GM21576 (cell line): ENCODE measurements at regions not wholly inside any gene's neighbourhood (a gene's known extent, or its start where the extent isn't known, plus 50 kb on each side); places are given as distances from the start of the nearest gene placed in this dataset.

ENCODE experiments used
- ATAC-seq: cut with Tn5 transposase; IDR thresholded peaks from one replicate; pipeline ENCODE4 v1.9.1; 2021; ENCODE audit warnings: mild to moderate bottlenecking, moderate library complexity; ENCODE audit not compliant: unreplicated experiment

- no peak for ATAC-seq
Observed at GRCh38 chr11:95586155-95586554, 203.4 kb downstream of the FAM76B start.

DNA sequence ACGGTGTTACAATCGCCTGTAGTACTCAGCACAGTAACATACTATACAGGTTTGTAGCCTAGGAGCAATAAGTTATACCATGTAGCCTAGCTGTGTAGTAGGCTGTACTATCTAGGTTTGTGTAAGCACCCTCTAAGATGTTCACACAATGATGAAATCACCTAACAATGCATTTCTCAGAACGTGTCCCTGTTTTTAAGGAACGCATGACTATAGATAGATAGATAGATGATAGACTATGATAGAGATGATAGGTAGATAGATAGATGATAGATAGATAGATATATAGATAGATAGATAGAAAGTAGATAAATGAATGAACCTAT is 203.9 kb downstream of the FAM76B start:
- ATAC-seq, result no peak

DNA sequence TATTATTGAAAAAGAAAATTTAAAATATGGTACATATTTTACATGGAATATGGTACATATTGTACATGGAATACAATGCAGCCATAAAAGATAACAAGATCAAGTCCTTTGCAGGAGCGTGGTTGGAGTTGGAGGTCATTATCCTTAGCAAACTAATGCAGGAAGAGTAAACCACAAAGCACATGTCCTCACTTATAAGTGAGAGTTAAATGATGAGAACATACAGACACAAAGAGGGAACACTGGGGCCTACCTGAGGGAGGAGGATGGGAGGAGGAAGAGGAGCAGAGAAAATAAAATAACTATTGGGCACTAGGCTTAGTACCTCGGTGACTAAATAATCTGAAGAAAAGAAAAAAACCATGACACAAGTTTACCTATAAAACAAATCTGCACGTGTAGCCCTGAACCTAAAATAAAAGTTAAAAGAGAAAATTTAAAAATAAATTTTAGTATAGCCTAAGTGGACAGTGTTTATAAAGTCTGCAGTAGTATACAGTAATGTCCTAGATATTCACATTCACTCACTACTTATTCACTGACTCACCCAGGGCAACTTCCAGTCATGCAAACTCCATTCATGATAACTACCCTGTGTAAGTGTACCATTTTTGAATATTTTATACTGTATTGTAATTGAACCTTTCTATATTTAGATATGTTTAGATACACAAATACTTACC is 204.4 kb downstream of the FAM76B start:
- no peak for ATAC-seq

- peak; percentile 81 for ATAC-seq
Observed at GRCh38 chr11:95584589-95584988, 205.0 kb downstream of the FAM76B start.

GRCh38 chr11:95584180-95584579 is 205.4 kb downstream of the FAM76B start:
- ATAC-seq, result no peak

GRCh38 chr11:95577716-95578460 is 211.7 kb downstream of the FAM76B start:
- no peak for ATAC-seq

- ATAC-seq, result no peak
Observed at GRCh38 chr11:95576146-95576845, 213.3 kb downstream of the FAM76B start.

DNA sequence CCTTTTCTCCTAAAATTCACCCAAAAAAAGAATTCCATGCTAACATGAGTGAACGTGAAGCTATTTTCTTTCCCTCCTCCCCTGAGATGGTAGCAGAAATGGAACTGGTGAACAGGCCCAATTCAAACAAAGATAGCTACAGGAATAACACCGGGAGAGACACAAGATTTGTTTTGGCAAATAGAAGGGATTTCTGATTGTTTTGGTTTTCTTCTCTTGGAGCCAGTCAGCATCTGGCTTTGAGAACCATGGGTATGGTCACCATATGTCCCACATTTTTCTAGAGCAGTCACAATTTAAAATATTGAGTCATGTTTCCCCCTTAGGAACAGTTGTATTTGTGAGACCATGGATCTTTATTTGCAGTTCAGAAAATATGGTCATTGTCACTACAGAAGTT is 214.1 kb downstream of the FAM76B start:
- ATAC-seq, result no peak

GRCh38 chr11:95571718-95572260 is 217.8 kb downstream of the FAM76B start:
- ATAC-seq, result no peak

DNA sequence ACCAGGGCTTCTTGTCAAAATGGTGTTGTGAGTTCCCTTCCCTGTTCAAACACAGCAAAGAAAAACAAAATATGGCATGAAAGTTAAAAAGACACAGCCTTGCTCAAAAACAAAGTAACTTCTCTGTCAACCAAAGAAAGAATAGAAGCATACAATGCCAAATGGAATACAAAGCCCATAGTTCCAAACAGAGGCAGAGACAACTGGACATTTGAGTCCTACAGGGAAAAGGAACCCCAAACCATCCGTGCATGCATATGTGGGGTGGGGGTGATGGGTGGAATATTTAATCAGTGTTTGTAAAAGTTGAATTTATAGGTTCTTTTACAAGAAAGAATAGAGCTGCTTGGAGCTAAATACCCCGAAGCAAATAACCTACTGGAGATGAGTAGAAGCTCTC is 218.7 kb downstream of the FAM76B start:
- ATAC-seq, result no peak

DNA sequence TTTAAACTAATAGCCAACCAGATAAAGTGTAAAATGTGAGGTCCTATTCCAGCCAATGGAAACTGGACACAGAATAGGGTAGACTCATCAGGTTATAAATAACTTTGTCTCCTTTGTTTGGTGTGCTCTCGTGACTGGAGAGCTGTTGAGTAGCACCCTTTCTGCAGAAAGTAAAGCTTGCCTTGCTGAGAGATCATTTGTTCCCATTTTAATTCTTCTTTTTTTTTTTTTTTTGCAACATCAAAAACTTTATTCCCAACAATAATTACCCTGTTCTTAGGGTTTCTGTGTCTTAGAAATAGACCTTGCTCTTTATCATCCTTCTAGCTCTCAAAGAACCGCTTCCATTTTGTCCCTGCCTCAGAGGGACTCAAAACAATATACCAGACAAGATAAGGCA is 220.4 kb downstream of the FAM76B start:
- ATAC-seq, result no peak

GRCh38 chr11:95568281-95568680 is 221.3 kb downstream of the FAM76B start:
- ATAC-seq, result no peak

GRCh38 chr11:95567685-95568084 is 221.9 kb downstream of the FAM76B start:
- no peak for ATAC-seq

GRCh38 chr11:95566211-95566610 is 223.4 kb downstream of the FAM76B start:
- no peak for ATAC-seq

GRCh38 chr11:95565724-95566141 is 223.8 kb downstream of the FAM76B start:
- ATAC-seq, result no peak

GRCh38 chr11:95563859-95564258 is 225.7 kb downstream of the FAM76B start:
- no peak for ATAC-seq

DNA sequence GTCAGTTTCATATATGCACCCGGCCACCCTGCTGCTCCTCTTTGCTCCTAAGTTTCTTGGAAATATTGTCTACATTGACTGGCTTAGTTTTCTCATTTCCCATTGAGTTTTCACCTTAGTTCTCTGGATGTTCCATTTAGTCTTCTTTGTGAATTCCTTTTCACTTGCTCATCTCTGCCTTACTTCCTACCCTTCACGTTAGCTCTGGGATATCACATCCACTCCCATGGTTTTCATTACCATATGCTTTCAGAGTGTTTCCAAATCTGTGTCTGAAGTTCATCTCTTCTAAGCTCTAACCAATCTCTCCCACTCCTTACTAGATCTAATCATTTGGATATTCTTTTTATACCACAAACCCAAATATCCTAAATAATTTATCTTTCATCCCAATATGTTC is 226.4 kb downstream of the FAM76B start:
- no peak for ATAC-seq

- ATAC-seq, result no peak
Observed at GRCh38 chr11:95562196-95562921, 227.2 kb downstream of the FAM76B start.

DNA sequence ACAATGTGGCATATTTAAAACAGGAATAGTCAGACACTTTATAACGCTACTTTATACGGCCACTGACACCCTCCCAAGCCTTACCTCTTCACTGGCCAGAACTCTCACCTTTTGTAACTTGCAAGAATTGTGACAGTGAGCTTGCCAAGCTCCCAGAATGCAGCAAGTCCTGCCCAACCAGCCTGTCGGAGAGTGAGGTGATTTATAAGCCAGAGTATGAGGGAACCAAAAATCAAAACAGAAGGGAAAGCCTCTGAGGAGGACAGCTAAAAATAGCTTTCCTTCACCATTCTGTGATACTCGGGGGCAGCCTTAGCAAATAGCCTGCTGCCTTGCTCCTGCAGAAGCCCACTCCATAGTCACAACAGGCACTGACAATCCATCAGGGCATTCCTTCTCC is 229.7 kb downstream of the FAM76B start:
- ATAC-seq, result no peak

- ATAC-seq, result no peak
Observed at GRCh38 chr11:95557376-95557775, 232.2 kb downstream of the FAM76B start.
